HEK293 (cell line): ENCODE measurements at regions not wholly inside any gene's neighbourhood (a gene's known extent, or its start where the extent isn't known, plus 50 kb on each side); places are given as distances from the start of the nearest gene placed in this dataset.

Source experiments
- CTCF ChIA-PET: fragments of 350-600 bp; formaldehyde crosslinking; extraction: SDS; loops from one replicate; lab custom pipeline; 2021; ENCODE audit warnings: antibody characterized with exemption; lab: Yijun Ruan, JAX
- POLR2A ChIA-PET: fragments of 300-600 bp; formaldehyde crosslinking; extraction: SDS; loops from one replicate; lab custom pipeline; 2020; ENCODE audit warnings: antibody characterized with exemption, inconsistent platforms; lab: Yijun Ruan, JAX
- H3K27ac ChIP-seq: fragments of 200-500 bp; sonication (Bioruptor generic); 2 replicates; pipeline ENCODE4 v1.5.1; 2014; ENCODE audit warnings: low read depth, low read length, control low read depth, inconsistent platforms; ENCODE audit errors: extremely low read depth
- H3K36me3 ChIP-seq, 2 experiments: fragments of 200-500 bp in 1 of 2; sonication (Bioruptor generic) in 1 of 2; 1 replicate in 1 of 2; 2 replicates in 1 of 2; pipeline ENCODE4 v1.5.1; 2014 to 2017; ENCODE audit warnings: inconsistent platforms in 2 of 2, low read length in 2 of 2; ENCODE audit not compliant: control insufficient read depth in 2 of 2, insufficient read depth in 1 of 2
- H3K4me1 ChIP-seq: fragments of 200-500 bp; sonication (Bioruptor generic); 2 replicates; pipeline ENCODE4 v1.5.1; 2014; ENCODE audit warnings: mild to moderate bottlenecking, low read length, inconsistent platforms; ENCODE audit not compliant: control insufficient read depth, insufficient read depth
- H3K4me3 ChIP-seq: 2 replicates; pipeline ENCODE4 v1.5.1; 2011; ENCODE audit warnings: low read depth, mild to moderate bottlenecking, control low read depth, low read length, moderate library complexity
- H3K9me3 ChIP-seq: fragments of 200-500 bp; sonication (Bioruptor generic); 2 replicates; pipeline ENCODE4 v1.5.1; 2014; ENCODE audit warnings: low read depth, low read length, inconsistent platforms; ENCODE audit not compliant: control insufficient read depth, insufficient read depth
- HOXD13 ChIP-seq: sonication (generic); formaldehyde crosslinking; IDR thresholded peaks from 2 replicates; pipeline ENCODE4 v1.8.0; 2022; ENCODE audit warnings: missing genetic modification reagents, borderline replicate concordance
- YY2 ChIP-seq: fragments of 450-650 bp; formaldehyde crosslinking; IDR thresholded peaks from 2 replicates; pipeline ENCODE4 v1.5.1; 2016; ENCODE audit warnings: missing biosample characterization, missing genetic modification characterization
- ZBTB17 ChIP-seq: fragments of 450-650 bp; formaldehyde crosslinking; IDR thresholded peaks from 2 replicates; pipeline ENCODE4 v1.5.1; 2016; ENCODE audit warnings: missing biosample characterization, missing genetic modification characterization
- ZFP41 ChIP-seq: fragments of 450-650 bp; formaldehyde crosslinking; IDR thresholded peaks from 2 replicates; pipeline ENCODE4 v1.5.1; 2016; ENCODE audit warnings: missing biosample characterization, missing genetic modification characterization, borderline replicate concordance
- ZNF10 ChIP-seq: fragments of 450-650 bp; formaldehyde crosslinking; IDR thresholded peaks from 2 replicates; pipeline ENCODE4 v1.5.1; 2017; ENCODE audit warnings: missing biosample characterization, missing genetic modification characterization
- ZNF19 ChIP-seq: fragments of 450-650 bp; formaldehyde crosslinking; IDR thresholded peaks from 2 replicates; pipeline ENCODE4; 2016; ENCODE audit warnings: missing biosample characterization, missing genetic modification characterization, low read depth
- ZNF248 ChIP-seq: fragments of 450-650 bp; formaldehyde crosslinking; IDR thresholded peaks from 2 replicates; pipeline ENCODE4 v1.5.1; 2017; ENCODE audit warnings: missing biosample characterization, missing genetic modification characterization
- ZNF292 ChIP-seq: fragments of 450-650 bp; formaldehyde crosslinking; IDR thresholded peaks from 2 replicates; pipeline ENCODE4 v1.5.1; 2016; ENCODE audit warnings: low read depth, missing biosample characterization, missing genetic modification characterization, borderline replicate concordance
- ZNF311 ChIP-seq: fragments of 450-650 bp; formaldehyde crosslinking; IDR thresholded peaks from 2 replicates; pipeline ENCODE4 v1.5.1; 2017; ENCODE audit warnings: missing biosample characterization, missing genetic modification characterization, borderline replicate concordance
- ZNF423 ChIP-seq: fragments of 450-650 bp; formaldehyde crosslinking; IDR thresholded peaks from 2 replicates; pipeline ENCODE4 v1.5.1; 2016; ENCODE audit warnings: missing biosample characterization, missing genetic modification characterization
- ZNF433 ChIP-seq: fragments of 450-650 bp; formaldehyde crosslinking; IDR thresholded peaks from 2 replicates; pipeline ENCODE4 v1.5.1; 2016; ENCODE audit warnings: missing biosample characterization, missing genetic modification characterization, low read depth
- ZNF514 ChIP-seq: fragments of 450-650 bp; formaldehyde crosslinking; IDR thresholded peaks from 2 replicates; pipeline ENCODE4 v1.5.1; 2016; ENCODE audit warnings: missing biosample characterization, missing genetic modification characterization
- ZNF521 ChIP-seq: fragments of 450-650 bp; formaldehyde crosslinking; IDR thresholded peaks from 2 replicates; pipeline ENCODE4 v1.5.1; 2017; ENCODE audit warnings: missing biosample characterization, mild to moderate bottlenecking, missing genetic modification characterization
- ZNF571 ChIP-seq: fragments of 450-650 bp; formaldehyde crosslinking; IDR thresholded peaks from 2 replicates; pipeline ENCODE4 v1.5.0; 2017; ENCODE audit warnings: missing biosample characterization, missing genetic modification characterization
- ZNF596 ChIP-seq: fragments of 450-650 bp; IDR thresholded peaks from 2 replicates; pipeline ENCODE4 v1.5.0; 2018; ENCODE audit warnings: missing biosample characterization, mild to moderate bottlenecking, missing genetic modification characterization, moderate library complexity
- ZNF701 ChIP-seq: fragments of 450-650 bp; formaldehyde crosslinking; IDR thresholded peaks from 2 replicates; pipeline ENCODE4 v1.5.1; 2016; ENCODE audit warnings: missing biosample characterization, missing genetic modification characterization
- ZSCAN23 ChIP-seq: fragments of 450-650 bp; formaldehyde crosslinking; IDR thresholded peaks from 2 replicates; pipeline ENCODE4 v1.5.1; 2016; ENCODE audit warnings: missing biosample characterization, missing genetic modification characterization
- ZSCAN30 ChIP-seq: fragments of 450-650 bp; IDR thresholded peaks from 2 replicates; pipeline ENCODE4 v1.5.1; 2018; ENCODE audit warnings: missing biosample characterization, mild to moderate bottlenecking, missing genetic modification characterization, moderate library complexity
- TF ChIP-seq, protein P1 (sequence below): fragments of 450-650 bp; formaldehyde crosslinking; optimal IDR thresholded peaks from 2 replicates; pipeline ENCODE3; 2016; ENCODE audit warnings: missing biosample characterization, mild to moderate bottlenecking, missing genetic modification characterization
- TF ChIP-seq, protein P2 (sequence below): fragments of 450-650 bp; formaldehyde crosslinking; IDR thresholded peaks from 2 replicates; pipeline ENCODE4 v1.5.1; 2016; ENCODE audit warnings: missing biosample characterization, missing genetic modification characterization
- TF ChIP-seq, protein P3 (sequence below): fragments of 450-650 bp; formaldehyde crosslinking; IDR thresholded peaks from 2 replicates; pipeline ENCODE4 v1.5.1; 2016; ENCODE audit warnings: missing biosample characterization, missing genetic modification characterization, low read depth
- TF ChIP-seq, protein P4 (sequence below): fragments of 450-650 bp; formaldehyde crosslinking; IDR thresholded peaks from 2 replicates; pipeline ENCODE4 v1.5.1; 2016; ENCODE audit warnings: missing biosample characterization, missing genetic modification characterization
- TF ChIP-seq, protein P5 (sequence below): fragments of 450-650 bp; formaldehyde crosslinking; IDR thresholded peaks from 2 replicates; pipeline ENCODE4 v1.5.1; 2016; ENCODE audit warnings: missing biosample characterization, missing genetic modification characterization

DNA sequence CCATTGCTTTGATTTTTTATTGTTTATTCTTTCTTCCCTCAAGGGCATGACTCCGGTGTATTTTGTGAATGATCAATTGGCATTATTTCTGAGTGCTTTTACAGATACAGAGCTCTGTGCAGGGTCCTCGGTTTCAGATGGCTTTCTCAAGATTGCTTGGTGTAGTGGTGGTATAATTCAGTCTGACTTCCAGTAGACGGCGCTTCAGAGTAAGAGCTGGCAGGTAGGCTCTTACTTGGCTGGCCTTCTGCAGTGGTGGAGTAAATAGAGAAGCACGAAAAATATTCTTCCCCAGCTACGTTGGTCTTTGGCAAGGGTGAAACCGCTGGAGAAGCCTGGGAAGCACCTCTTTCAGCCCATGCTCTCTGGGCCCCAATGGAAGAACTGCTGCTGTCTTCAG, 723.0 kb upstream of the BCHE start:
- Histone ChIP-seq H3K27ac (no peak overlapping the region), H3K36me3 (no peaks in the 10 kb centered on the region), H3K4me1 (no peaks in the 10 kb centered on the region), H3K4me3 (no peak overlapping the region), H3K9me3 (no peaks in the 10 kb centered on the region)
- CTCF ChIA-PET, result interaction anchor here (0.7 kb wide), 1 partner anchor 673 kb away, joined by 5 read pairs; no protein-coding TSS in a partner anchor
- TF ChIP-seq, protein P1, sequence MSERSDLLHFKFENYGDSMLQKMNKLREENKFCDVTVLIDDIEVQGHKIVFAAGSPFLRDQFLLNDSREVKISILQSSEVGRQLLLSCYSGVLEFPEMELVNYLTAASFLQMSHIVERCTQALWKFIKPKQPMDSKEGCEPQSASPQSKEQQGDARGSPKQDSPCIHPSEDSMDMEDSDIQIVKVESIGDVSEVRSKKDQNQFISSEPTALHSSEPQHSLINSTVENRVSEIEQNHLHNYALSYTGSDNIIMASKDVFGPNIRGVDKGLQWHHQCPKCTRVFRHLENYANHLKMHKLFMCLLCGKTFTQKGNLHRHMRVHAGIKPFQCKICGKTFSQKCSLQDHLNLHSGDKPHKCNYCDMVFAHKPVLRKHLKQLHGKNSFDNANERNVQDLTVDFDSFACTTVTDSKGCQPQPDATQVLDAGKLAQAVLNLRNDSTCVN (tag by site-specific recombination), result no peak
- TF ChIP-seq ZNF292 (no peak), YY2 (tag by site-specific recombination) (no peak), ZNF10 (tag by site-specific recombination) (no peak), ZSCAN23 (tag by site-specific recombination) (no peak), HOXD13 (CRISPR knock-in tag) (no peak), ZNF521 (tag by site-specific recombination) (no peak), ZNF311 (tag by site-specific recombination) (no peak), ZNF433 (tag by site-specific recombination) (no peak), ZNF571 (tag by site-specific recombination) (no peak), ZNF596 (tag by site-specific recombination) (no peak), ZNF248 (tag by site-specific recombination) (no peak)
- TF ChIP-seq, protein P2, sequence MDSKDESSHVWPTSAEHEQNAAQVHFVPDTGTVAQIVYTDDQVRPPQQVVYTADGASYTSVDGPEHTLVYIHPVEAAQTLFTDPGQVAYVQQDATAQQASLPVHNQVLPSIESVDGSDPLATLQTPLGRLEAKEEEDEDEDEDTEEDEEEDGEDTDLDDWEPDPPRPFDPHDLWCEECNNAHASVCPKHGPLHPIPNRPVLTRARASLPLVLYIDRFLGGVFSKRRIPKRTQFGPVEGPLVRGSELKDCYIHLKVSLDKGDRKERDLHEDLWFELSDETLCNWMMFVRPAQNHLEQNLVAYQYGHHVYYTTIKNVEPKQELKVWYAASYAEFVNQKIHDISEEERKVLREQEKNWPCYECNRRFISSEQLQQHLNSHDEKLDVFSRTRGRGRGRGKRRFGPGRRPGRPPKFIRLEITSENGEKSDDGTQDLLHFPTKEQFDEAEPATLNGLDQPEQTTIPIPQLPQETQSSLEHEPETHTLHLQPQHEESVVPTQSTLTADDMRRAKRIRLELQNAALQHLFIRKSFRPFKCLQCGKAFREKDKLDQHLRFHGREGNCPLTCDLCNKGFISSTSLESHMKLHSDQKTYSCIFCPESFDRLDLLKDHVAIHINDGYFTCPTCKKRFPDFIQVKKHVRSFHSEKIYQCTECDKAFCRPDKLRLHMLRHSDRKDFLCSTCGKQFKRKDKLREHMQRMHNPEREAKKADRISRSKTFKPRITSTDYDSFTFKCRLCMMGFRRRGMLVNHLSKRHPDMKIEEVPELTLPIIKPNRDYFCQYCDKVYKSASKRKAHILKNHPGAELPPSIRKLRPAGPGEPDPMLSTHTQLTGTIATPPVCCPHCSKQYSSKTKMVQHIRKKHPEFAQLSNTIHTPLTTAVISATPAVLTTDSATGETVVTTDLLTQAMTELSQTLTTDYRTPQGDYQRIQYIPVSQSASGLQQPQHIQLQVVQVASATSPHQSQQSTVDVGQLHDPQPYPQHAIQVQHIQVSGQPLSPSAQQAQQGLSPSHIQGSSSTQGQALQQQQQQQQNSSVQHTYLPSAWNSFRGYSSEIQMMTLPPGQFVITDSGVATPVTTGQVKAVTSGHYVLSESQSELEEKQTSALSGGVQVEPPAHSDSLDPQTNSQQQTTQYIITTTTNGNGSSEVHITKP (tag by site-specific recombination), result no peak
- TF ChIP-seq, protein P3, sequence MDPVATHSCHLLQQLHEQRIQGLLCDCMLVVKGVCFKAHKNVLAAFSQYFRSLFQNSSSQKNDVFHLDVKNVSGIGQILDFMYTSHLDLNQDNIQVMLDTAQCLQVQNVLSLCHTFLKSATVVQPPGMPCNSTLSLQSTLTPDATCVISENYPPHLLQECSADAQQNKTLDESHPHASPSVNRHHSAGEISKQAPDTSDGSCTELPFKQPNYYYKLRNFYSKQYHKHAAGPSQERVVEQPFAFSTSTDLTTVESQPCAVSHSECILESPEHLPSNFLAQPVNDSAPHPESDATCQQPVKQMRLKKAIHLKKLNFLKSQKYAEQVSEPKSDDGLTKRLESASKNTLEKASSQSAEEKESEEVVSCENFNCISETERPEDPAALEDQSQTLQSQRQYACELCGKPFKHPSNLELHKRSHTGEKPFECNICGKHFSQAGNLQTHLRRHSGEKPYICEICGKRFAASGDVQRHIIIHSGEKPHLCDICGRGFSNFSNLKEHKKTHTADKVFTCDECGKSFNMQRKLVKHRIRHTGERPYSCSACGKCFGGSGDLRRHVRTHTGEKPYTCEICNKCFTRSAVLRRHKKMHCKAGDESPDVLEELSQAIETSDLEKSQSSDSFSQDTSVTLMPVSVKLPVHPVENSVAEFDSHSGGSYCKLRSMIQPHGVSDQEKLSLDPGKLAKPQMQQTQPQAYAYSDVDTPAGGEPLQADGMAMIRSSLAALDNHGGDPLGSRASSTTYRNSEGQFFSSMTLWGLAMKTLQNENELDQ (tag by site-specific recombination), result no peak
- TF ChIP-seq, protein P4, sequence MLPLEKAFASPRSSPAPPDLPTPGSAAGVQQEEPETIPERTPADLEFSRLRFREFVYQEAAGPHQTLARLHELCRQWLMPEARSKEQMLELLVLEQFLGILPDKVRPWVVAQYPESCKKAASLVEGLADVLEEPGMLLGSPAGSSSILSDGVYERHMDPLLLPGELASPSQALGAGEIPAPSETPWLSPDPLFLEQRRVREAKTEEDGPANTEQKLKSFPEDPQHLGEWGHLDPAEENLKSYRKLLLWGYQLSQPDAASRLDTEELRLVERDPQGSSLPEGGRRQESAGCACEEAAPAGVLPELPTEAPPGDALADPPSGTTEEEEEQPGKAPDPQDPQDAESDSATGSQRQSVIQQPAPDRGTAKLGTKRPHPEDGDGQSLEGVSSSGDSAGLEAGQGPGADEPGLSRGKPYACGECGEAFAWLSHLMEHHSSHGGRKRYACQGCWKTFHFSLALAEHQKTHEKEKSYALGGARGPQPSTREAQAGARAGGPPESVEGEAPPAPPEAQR (tag by site-specific recombination), result no peak
- POLR2A ChIA-PET, result no interaction called here

DNA sequence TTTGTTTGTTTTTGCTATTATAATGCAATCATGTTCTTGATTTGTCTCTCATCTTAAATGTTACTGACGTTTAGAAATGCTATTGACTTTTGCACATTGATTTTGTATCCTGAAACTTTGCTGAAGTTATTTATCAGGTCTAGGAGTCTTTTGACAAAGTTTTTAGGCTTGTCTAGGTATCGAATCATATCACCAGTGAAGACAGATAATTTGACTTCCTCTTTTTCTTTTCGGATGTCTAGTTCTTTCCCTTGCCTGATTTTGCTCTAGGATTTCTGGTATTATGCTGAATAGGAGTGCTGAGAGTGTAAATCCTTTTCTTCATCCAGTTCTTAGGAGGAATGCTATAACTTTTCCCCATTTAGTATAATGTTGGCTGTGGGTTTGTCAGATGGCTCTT, 719.7 kb upstream of the BCHE start:
- Histone ChIP-seq H3K4me1 (no peaks in the 10 kb centered on the region), H3K4me3 (no peak overlapping the region), H3K9me3 (no peaks in the 10 kb centered on the region), H3K27ac (no peak overlapping the region), H3K36me3 (no peaks in the 10 kb centered on the region)
- ChIA-PET POLR2A (no interaction called here), CTCF (no interaction called here)
- no peak for TF ChIP-seq ZNF19
- TF ChIP-seq ZBTB17 (tag by site-specific recombination), result no peak
- no peak for TF ChIP-seq ZNF701 (tag by site-specific recombination)
- no peak for TF ChIP-seq ZFP41 (tag by site-specific recombination)
- TF ChIP-seq ZSCAN30 (tag by site-specific recombination), result no peak
- no peak for TF ChIP-seq ZNF514 (tag by site-specific recombination)
- TF ChIP-seq, protein P5, sequence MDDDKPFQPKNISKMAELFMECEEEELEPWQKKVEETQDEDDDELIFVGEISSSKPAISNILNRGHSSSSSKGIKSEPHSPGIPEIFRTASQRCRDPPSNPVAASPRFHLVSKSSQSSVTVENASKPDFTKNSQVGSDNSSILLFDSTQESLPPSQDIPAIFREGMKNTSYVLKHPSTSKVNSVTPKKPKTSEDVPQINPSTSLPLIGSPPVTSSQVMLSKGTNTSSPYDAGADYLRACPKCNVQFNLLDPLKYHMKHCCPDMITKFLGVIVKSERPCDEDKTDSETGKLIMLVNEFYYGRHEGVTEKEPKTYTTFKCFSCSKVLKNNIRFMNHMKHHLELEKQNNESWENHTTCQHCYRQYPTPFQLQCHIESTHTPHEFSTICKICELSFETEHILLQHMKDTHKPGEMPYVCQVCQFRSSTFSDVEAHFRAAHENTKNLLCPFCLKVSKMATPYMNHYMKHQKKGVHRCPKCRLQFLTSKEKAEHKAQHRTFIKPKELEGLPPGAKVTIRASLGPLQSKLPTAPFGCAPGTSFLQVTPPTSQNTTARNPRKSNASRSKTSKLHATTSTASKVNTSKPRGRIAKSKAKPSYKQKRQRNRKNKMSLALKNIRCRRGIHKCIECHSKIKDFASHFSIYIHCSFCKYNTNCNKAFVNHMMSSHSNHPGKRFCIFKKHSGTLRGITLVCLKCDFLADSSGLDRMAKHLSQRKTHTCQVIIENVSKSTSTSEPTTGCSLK (tag by site-specific recombination), result no peak
- no peak for TF ChIP-seq ZNF423
